ENCODE measurements at regions not wholly inside any gene's neighbourhood (a gene's known extent, or its start where the extent isn't known, plus 50 kb on each side); places are given as distances from the start of the nearest gene placed in this dataset.

DNA sequence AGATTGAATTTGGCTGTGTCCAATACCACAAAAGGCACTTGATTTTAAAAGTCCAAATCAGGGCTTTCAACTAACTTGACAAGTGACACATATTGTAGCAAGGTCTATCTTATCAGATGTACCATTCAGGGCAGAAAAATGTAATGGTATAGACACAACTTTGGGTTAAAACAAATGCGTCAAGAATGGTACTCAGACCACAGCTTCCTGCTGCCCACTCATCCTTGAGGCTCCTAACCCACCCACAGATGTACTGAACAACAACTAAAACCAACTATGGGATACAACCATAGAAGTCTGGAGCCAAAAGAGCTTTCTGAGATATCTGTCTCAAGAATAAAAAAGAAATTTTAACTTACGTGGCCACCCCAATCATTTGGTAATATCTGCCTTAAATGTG is 105.2 kb downstream of the RBM43 start:
- no peak for DNase-seq (ENCODE audit: low read depth)

DNA sequence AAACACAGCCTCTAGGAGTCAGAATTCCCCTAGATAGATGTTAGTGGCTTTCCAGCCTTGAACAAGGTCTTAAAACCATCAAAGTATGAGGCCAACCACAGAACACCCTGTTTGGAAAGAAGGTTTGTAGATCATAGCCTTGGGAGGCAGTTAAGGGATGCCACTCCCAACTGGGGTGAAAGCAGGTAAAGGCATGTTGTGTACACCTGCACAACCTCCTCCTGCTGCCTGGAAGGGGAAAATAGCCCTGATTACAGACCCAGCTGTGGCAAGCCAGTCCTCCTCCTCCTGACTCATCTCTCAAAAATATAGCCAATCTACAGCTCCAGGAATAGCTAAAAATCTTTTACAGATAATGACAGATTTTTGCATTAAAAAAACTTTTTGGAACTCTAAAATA is 108.1 kb downstream of the RBM43 start:
- no peak for DNase-seq (ENCODE audit: low read depth)

DNA sequence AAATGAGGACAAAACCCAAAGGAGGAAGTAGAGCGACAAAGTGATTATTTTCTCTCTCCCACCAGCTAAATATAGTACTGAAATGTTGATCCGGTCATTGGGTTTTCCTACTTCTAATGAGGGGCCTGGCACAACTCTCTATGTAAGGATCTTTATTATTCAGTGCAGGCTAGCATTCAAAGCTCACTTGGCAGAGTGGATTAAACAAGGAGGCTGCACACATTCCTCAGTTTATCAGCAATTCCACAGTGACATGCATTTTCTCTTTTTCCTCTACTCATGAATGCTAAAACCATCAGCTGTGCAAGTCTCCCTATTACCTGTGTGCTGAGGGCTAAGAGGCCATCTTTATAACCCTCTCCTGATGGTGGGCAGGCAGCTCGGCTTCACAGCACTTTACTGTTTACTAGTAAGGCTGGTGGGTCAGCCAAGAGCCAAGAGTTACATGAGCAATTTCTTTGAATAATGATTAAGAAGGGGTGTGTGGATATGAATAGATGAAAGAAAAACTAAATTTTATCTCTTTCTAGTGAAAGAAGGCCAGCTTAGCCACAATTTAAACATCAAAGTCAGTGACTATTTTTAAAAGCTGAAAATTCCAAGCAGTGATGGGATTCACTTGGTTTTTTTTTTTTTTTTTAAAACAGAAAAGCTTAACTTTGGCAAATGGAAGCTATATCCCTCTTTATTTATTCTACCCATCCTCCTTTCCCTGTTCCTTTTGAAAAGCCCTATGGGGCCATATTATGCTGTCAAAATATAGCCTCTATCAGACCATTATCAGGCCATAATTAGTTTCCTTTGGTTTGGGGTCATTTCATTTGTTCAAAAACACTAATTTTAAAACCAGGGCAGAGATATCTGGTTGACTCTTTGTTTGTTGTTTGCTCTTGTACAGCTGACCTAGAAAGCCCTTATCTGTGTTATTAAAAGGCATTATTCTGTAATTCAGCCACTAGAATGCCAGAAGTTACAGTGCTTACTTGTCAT is 111.0 kb downstream of the RBM43 start:
- DNase-seq (ENCODE audit: low read depth) = no peak

DNA sequence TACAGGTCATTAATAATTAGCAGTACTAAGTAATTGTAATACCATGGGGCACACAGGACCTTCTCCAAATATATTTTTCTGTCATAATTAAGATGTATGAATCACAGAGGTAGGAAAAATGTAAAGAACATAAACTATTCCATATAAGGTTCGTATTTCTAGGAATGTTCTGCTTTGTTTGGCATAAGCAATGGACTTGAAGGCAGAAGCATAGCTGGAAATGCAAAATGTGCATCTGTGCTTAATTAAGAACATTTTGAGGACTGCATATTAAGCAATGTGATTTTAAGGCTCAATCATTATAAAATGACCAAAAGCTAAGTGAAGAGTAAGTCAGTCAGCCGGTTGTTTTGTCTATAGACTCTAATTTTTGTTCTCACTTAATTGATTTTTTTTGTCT is 123.2 kb downstream of the RBM43 start:
- no peak for DNase-seq (ENCODE audit: low read depth)

DNA sequence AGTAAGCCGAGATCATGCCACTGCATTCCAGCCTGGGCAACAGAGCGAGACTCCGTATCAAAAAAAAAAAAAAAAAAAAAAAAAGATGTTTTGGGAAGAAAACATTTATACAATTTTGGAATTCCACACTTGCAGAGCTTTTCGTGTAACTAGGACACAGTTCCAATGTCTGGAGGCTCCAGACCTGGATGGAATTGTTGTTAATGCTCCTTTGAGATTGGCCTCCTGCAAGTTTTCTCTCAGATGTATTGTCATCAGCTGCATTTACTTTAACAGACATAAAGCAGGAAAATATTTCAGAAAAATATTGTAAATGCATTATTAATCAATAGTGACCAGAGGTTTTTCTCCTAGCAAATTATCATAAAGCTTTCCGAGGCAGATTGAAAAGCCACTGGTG is 124.1 kb downstream of the RBM43 start:
- DNase-seq (ENCODE audit: low read depth) = no peak

DNA sequence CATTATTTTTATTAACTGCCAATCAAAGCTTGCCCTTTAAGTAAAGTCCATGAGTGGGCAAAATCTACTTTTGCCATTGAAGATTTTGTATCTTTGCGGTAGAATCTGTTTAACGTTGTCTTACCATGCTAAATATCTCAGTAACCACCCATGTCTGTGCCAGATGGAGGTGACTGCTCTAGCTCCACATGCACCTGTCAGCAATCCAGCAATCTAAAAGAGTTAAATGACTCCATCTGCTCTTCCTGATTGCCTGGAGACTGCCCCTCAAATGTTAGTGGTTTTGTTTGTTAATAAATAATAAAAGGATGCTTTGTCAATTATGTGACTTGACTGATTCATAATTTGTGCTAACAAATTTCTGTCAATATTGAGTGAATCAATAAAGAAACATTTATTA is 141.7 kb downstream of the RBM43 start:
- no peak for DNase-seq (ENCODE audit: low read depth)

DNA sequence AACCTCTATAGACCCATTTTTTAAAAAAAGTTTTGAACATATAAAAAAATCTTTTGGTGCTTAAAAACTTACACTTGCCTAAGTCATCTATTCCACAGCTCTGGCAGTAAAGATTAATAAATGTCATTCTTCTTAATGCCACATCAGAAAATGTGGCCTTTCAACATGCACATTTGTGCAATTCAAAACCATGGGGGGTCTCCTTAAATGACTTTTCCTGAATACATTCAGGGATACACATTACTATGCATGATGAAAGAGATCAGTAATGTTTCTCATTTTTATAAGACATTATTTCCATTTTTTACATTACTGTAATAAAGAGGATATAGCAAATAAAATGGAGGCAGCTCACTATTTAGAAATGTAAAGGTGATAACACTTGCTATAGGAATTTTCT is 142.3 kb downstream of the RBM43 start:
- DNase-seq (ENCODE audit: low read depth) = no peak

DNA sequence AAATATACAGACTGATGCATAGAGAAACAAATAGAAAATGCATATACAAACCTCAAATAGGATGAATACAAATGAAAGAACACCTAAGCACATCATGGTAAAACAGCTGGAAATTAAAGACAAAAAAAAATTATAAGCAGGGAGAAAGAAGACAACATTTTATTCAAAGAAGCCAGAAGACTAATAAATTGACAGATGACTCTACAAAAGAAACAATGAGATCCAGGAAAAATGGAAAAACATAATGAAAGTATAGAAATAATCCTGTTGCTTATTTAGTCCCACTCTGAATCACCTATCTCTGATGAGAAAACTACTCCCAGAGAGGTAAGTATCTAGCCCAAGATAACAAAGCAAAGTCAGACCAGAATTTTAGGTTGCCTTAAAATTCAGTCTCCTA is 143.4 kb downstream of the RBM43 start:
- DNase-seq (ENCODE audit: low read depth) = no peak

DNA sequence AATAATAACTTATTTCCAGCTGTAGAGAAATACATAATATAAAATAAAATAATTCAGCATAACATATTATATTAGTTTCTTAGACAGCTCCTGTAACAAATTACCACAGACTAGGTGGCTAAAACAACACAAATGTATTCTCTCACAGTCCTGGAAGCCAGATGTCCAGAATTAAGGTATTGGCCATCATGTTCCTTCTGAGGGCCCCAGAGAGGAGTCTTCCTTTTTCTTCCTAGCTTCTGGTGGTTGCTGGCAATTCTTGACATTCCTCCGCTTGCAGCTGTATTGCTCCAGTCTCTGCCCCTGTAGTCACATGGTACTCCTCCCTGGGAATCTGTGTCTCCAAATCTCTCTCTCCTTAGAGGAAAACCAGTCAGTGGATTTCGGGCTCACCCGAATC is 146.8 kb downstream of the RBM43 start:
- no peak for DNase-seq (ENCODE audit: low read depth)

DNA sequence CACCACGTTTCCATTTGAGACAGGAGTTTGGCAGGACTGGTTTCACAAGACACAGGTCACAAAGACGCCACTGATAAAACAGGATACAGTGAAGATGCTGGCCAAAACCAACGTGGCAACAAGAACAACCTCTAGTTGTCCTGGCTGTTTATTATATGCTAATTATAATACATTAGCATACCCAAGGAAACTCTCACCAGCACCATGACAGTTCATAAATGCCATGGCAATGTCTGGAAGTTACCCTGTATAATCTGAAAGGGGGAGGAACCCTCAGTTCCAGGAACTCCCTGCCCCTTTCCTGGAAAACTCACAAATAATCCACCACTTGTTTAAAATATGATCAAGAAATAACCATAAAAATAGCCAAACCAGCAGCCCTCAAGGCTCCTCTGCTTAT is 148.3 kb downstream of the RBM43 start:
- no peak for DNase-seq (ENCODE audit: low read depth)

DNA sequence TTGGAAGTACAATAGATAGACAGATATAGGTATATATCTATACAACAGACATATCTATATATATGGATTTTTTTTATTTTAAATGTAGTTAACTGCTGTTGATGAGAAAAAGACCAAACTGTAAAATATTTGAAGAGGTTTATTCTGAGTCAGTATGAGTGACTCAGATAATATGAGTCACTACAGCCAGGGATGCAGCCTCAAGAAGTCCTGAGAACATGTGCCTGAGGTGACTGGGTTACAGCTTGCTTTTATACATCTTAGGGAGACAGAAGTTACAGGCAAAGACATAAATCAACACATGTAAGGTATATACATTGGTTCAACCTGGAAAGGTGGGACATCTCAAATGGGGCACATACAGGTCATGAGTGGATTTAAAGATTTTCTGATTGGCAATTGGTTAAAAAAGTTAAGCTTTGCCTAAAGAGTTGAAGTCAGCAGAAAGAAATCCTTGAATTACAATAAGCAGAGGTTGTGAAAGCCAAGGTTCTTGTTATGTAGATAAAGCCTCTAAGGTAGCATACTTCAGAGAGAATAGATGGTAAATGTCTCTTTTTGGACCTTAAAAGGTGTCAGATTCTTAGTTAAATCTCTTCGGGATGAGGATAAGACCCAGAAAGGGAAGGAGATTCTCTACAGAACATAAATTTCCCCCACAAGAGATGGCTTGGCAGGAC is 149.9 kb downstream of the RBM43 start:
- DNase-seq (ENCODE audit: low read depth) = no peak

DNA sequence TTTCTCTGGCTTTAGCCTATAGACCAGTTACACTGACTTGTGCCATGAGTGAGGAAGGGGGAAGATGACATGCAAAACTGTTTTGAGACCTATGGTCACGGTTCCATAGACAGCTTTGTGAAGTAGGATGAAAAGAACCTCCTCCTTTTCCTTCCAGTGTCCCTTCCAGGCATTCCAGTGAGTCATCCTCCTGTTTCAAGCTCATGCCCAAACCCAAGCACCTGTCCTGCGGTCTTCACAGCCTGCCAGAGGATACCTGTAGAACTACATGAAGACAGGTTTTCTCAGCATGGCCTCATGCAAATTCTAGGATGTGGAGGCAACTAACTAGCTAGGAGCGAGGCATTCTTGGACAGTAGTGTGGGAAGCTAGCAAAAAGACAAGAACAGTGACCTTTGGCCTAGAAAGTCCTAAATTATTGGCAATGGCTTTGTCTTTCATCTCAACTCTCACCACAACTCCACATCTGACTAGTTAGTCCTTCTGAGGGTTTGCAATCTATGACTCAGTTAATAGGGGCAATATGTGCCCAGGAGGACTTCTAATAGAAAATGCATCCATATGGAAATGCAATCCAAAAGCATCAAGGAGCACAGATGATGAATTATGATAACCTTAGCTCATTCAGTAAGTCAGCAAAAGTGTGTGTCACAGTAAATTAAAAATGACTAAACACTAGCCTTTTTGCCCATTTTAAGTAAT is 154.7 kb downstream of the RBM43 start:
- no peak for DNase-seq (ENCODE audit: low read depth)

DNA sequence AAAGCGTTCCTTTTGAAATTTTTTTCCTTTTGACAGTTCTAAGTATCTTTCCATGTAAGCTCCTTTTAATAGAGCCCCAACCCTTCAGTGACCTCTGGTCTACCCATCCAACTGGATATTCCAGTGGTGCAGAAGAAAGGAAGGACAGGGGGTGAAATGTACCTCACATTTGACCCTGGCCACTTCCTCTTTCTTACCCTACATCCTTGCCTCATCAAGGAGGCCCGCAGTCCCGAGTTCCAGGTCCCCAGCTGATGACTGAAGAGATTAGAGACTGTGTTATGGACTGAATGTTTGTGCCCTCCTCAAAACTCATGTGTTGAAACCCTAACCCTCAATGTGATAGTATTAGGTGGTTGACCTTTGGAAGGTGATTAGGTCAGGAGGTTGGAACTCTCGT is 158.1 kb downstream of the RBM43 start:
- DNase-seq (ENCODE audit: low read depth) = no peak

DNA sequence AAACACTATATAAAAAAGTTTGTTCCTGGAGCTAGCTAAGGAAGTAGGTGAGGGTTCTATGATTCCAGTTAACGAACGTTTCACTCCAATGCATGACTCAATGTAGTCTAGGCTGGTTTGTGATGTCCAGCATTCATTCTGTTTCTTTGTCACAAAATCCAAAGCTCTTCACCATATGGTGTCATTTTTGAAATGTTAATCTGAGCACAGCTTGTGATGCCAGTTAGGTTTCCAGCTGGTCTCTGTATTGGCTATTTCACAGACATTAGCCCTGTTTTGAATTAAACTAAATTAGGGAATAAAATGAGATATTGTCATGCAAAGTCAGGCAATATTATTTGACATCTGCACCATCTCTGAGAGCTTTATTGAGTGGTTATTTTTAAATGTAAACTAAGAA is 159.4 kb downstream of the RBM43 start:
- no peak for DNase-seq (ENCODE audit: low read depth)

DNA sequence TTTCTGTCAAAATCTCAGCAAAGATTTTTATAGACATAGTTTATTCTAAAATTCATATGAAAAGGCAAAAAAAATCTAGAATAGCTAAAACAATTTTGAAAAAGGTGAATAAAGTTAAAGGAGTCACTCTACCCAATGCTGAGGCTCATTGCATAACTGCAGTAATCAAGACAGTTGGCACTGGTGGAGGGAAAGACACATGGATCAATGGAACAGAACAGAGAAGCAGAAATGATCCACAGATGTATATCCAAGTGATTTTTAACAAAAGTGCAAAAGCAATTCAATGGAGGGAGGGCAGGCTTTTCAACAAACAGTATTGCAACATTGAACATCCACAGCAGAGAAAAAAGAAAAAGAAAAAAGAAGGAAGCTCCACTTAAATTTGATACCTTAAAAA is 162.8 kb downstream of the RBM43 start:
- DNase-seq (ENCODE audit: low read depth) = no peak

DNA sequence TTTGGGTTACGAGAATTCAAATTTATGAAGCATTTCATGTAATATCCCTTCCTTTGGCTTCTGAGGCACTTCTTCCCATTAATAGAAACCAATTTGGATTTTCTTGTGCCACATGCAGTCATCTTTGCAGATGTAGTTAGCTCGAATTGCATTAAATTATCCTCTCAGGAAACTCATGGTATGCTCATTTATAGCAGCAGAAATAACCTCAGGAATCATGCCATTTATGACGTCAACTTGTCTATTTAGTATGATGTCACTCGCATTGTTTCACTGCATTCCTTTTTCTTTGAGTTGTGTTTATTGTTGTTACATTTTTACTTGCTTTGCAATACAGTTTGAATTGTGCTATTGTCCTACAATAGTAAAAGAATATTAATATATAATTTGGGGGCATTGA is 163.8 kb downstream of the RBM43 start:
- peak; percentile 84 for DNase-seq (ENCODE audit: low read depth)

DNA sequence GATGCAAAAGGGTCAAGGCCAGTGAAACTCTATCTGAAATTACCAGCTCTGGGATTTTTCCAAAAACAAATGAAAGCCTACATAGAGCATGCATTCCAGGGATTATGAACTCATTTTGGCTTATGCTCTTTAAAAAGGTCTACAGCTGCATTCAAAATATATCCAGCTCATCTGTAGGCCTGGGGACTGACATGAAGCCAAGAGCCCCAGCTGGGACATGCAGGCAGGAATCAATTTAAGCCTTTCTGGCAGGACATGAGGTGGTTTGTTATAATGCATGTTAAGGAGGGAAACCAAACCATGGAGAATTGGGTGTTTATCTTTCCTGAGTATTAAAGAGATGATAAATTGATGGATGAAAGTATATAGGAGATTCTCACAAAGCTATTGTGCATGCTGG is 164.5 kb downstream of the RBM43 start:
- DNase-seq (ENCODE audit: low read depth) = peak; percentile 84

DNA sequence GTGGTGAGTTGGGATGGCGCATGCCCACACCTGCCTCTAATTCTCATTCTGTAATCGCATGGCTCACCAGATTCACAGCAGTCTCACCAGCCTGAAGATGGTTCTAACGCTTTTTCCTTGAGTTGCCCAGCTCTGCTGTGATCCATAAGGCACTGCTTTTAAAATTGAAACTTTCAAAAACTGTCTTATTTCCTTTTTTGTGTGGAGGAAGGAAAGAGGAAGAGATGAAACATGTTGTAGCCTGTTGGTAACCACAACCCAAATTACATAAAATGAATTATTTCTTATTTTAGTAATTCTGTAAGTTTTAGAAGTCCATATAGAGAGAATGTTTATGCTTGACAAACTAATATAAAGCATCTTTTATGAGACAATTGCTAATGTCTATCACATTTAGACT is 165.4 kb downstream of the RBM43 start:
- DNase-seq (ENCODE audit: low read depth) = no peak

DNA sequence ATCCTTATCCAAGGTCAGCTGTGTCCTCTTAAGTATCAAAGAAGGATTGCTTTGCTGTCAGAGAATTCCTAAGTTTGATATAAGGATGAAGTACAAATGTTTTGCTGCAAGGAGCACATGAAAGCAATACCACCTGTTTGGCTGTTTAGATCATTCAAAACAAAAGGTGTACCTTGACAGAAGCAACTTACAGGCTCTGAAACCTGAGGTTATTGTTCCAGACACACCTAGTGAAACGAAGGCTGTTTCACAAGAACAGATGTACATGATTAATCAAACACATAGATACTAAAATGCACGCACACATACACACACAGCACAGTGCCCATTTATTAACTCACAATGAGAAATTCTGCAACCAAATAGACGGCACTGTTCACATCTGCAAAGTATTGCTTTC is 166.2 kb downstream of the RBM43 start:
- no peak for DNase-seq (ENCODE audit: low read depth)

DNA sequence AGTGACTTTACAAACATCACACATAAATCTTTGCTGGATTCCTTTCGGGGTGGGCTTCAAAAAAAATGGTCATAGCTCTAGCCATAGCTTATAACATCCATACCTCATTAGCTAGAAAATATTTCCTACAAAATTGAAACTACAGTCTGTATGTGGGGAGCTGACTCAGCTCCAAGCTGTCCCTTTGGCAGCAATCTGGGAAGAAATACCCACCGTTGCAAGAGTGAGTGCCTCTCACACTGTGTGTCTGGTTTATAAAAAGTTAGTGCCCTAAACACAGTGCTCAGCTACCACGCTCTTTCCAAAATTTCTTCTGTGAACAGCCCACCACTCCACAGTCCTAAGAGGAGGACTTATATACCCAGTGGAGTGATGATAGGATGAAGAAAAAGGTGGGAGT is 170.1 kb downstream of the RBM43 start:
- no peak for DNase-seq (ENCODE audit: low read depth)

DNA sequence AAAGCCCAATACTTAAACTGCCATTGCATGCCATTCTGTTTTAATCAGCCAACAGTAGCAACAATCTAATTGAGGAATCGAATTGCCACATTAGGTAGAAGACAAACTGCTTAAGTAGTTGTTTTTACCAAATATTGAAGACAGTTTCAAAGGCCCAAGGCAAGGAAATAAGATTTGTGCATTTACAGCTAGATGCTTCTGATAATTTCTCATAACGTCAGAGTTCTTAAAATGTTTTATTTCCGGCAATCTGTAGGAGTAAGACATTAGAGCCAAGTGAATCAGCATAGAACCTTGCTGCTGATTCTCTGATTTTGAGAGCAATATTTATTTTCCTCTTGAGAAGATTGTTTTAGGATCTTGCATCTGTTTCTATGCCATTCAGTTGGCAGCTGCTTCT is 174.3 kb downstream of the RBM43 start:
- no peak for DNase-seq (ENCODE audit: low read depth)

DNA sequence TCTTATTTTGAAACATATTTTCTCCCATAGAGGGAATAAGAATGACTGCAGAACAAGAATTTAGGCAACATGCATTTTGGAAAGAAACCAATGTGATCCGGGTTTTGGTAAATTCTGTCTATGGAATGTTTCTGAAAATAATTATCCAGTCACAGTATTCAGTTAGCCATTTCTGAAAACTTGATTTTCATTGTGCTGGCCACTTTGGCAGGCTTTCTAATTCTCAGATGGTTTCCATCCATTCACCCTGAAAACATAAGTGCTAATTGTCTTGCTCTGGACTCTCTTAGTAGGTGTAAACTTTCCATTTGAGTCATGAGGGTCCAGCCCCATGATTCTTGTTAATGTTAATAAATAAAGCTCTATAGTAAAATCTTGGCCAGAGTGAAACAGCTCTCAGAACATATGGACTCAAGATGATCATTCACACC is 176.5 kb downstream of the RBM43 start:
- DNase-seq (ENCODE audit: low read depth) = peak; percentile 70

All from forelimb muscle (tissue), 1 donor.